ENCODE measurements at regions not wholly inside any gene's neighbourhood (a gene's known extent, or its start where the extent isn't known, plus 50 kb on each side); places are given as distances from the start of the nearest gene placed in this dataset.

DNA sequence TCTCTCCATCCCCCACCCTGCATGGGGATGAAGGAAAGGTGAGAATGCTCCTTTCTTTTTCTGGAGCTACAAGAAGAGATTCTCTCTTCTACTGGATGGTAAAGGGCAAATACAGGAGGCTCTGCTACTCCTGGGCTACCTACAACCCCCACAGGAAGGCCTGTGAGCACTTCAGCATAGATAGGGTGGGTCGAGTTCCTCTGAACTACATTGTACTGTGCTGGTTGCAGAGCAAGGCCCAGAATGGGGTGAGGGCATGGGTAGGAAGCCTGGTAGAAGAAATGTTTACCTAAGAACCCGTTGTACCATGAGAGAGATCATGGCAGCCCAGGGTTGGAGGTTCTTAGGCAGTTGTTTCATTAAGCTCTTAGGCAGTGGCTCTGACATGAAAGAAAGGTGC is 510.4 kb downstream of the MID1IP1 start:
- TF ChIP-seq SUZ12 (IDR thresholded peaks at IDR 0.05; ENCODE audit: extremely low read depth, insufficient read depth, insufficient read length) (no peak), YY1 (IDR thresholded peaks at IDR 0.05; ENCODE audit: insufficient read depth, insufficient read length) (no peak)

Data from NT2/D1 (cell line).